NOMO-1 treated with DMSO at 0.1 percent for 48 hours (cell line): ENCODE measurements at regions not wholly inside any gene's neighbourhood (a gene's known extent, or its start where the extent isn't known, plus 50 kb on each side); places are given as distances from the start of the nearest gene placed in this dataset.

Experiments used
- DNase-seq: peaks from one replicate; lab custom pipeline; 2025; ENCODE audit not compliant: unreplicated experiment; lab: John Stamatoyannopoulos, UW

GRCh38 chr3:78238811-78239210, 1198.9 kb downstream of the ROBO2 start:
- DNase-seq = no peak

- no peak for DNase-seq
Measured at GRCh38 chr3:78242724-78243123, 1202.8 kb downstream of the ROBO2 start.

- DNase-seq = no peak
Measured at GRCh38 chr3:78244136-78244535, 1204.2 kb downstream of the ROBO2 start.

- no peak for DNase-seq
Measured at GRCh38 chr3:78249294-78249693, 1209.4 kb downstream of the ROBO2 start.

- no peak for DNase-seq
Measured at GRCh38 chr3:78253860-78254259, 1214.0 kb downstream of the ROBO2 start.

GRCh38 chr3:78255403-78255802, 1215.5 kb downstream of the ROBO2 start:
- no peak for DNase-seq

GRCh38 chr3:78256123-78256522, 1216.2 kb downstream of the ROBO2 start:
- no peak for DNase-seq

- DNase-seq = no peak
Measured at GRCh38 chr3:78257951-78258530, 1218.1 kb downstream of the ROBO2 start.

GRCh38 chr3:78258798-78259197, 1218.9 kb downstream of the ROBO2 start:
- no peak for DNase-seq

GRCh38 chr3:78260388-78260787, 1220.5 kb downstream of the ROBO2 start:
- DNase-seq = no peak

- peak; percentile 11 for DNase-seq
Measured at GRCh38 chr3:78266550-78266949, 1226.7 kb downstream of the ROBO2 start.

GRCh38 chr3:78267235-78267634, 1227.3 kb downstream of the ROBO2 start:
- DNase-seq = no peak

GRCh38 chr3:78268087-78268486, 1228.2 kb downstream of the ROBO2 start:
- no peak for DNase-seq

GRCh38 chr3:78268716-78269668, 1229.1 kb downstream of the ROBO2 start:
- no peak for DNase-seq

- DNase-seq = no peak
Measured at GRCh38 chr3:78273326-78273725, 1233.4 kb downstream of the ROBO2 start.

- no peak for DNase-seq
Measured at GRCh38 chr3:78274475-78275065, 1234.7 kb downstream of the ROBO2 start.

- DNase-seq = no peak
Measured at GRCh38 chr3:78275420-78275852, 1235.5 kb downstream of the ROBO2 start.

- DNase-seq = no peak
Measured at GRCh38 chr3:78277220-78277619, 1237.3 kb downstream of the ROBO2 start.

- no peak for DNase-seq
Measured at GRCh38 chr3:78277801-78278200, 1237.9 kb downstream of the ROBO2 start.

GRCh38 chr3:78279091-78279490, 1239.2 kb downstream of the ROBO2 start:
- no peak for DNase-seq

GRCh38 chr3:78281381-78281780, 1241.5 kb downstream of the ROBO2 start:
- DNase-seq = no peak

- DNase-seq = no peak
Measured at GRCh38 chr3:78283994-78284393, 1244.1 kb downstream of the ROBO2 start.
